WTC11 (cell line): ENCODE measurements at regions not wholly inside any gene's neighbourhood (a gene's known extent, or its start where the extent isn't known, plus 50 kb on each side); places are given as distances from the start of the nearest gene placed in this dataset.

Source experiments
- ATAC-seq: fragments of 200-7000 bp; cut with Tn5 transposase; 2 replicates; pipeline ENCODE4 v1.10.0; 2021; ENCODE audit warnings: mild to moderate bottlenecking, moderate library complexity
- CTCF ChIA-PET: fragments of 300-600 bp; sonication (Branson Sonifier 250); formaldehyde crosslinking; loops from one replicate; lab custom pipeline; 2021; ENCODE audit warnings: antibody characterized with exemption; lab: Charles Lee
- POLR2A ChIA-PET: fragments of 350-600 bp; sonication (Branson Sonifier 250); formaldehyde crosslinking; loops from one replicate; lab custom pipeline; 2021; ENCODE audit warnings: antibody characterized with exemption; lab: Charles Lee
- DNase-seq: peaks from one replicate; pipeline ENCODE4 v3.0.0; 2021; ENCODE audit warnings: low spot score
- H3K27ac Mint-ChIP-seq: 2 replicates; pipeline ENCODE4 v1.8.0; 2021; ENCODE audit warnings: mixed read lengths
- H3K27me3 Mint-ChIP-seq: 2 replicates; pipeline ENCODE4 v1.8.0; 2021; ENCODE audit warnings: low read depth, mild to moderate bottlenecking, moderate library complexity, mixed read lengths
- H3K36me3 Mint-ChIP-seq: 2 replicates; pipeline ENCODE4 v1.8.0; 2021; ENCODE audit warnings: mixed read lengths
- H3K4me1 Mint-ChIP-seq: 2 replicates; pipeline ENCODE4 v1.8.0; 2022; ENCODE audit warnings: mixed read lengths
- H3K4me3 Mint-ChIP-seq: 2 replicates; pipeline ENCODE4 v1.8.0; 2021; ENCODE audit warnings: mild to moderate bottlenecking, moderate library complexity, mixed read lengths
- H3K9me3 Mint-ChIP-seq: 2 replicates; pipeline ENCODE4 v1.8.0; 2021; ENCODE audit warnings: mixed read lengths
- ARID4B ChIP-seq: sonication (generic); formaldehyde crosslinking; IDR thresholded peaks from 2 replicates; pipeline ENCODE4 v1.8.0; 2023; ENCODE audit warnings: missing genetic modification reagents, mild to moderate bottlenecking, borderline replicate concordance
- EMX1 ChIP-seq: fragments of 250-450 bp; sonication (Bioruptor Pico); IDR thresholded peaks from 2 replicates; pipeline ENCODE4 v1.8.0; 2021; ENCODE audit warnings: mild to moderate bottlenecking
- FOXK1 ChIP-seq: sonication (generic); formaldehyde crosslinking; IDR thresholded peaks from 2 replicates; pipeline ENCODE4 v1.8.0; 2022; ENCODE audit warnings: mild to moderate bottlenecking, moderate library complexity, missing genetic modification reagents
- FOXP1 ChIP-seq: sonication (generic); formaldehyde crosslinking; IDR thresholded peaks from 2 replicates; pipeline ENCODE4 v1.8.0; 2022; ENCODE audit warnings: missing genetic modification reagents, mild to moderate bottlenecking, moderate library complexity, borderline replicate concordance
- GABPB1 ChIP-seq: sonication (generic); formaldehyde crosslinking; IDR thresholded peaks from 2 replicates; pipeline ENCODE4 v1.8.1; 2023; ENCODE audit warnings: mild to moderate bottlenecking, missing genetic modification reagents
- JAZF1 ChIP-seq: fragments of 250-450 bp; sonication (Bioruptor Pico); IDR thresholded peaks from 2 replicates; pipeline ENCODE4 v1.9.0; 2021; ENCODE audit warnings: moderate library complexity, mild to moderate bottlenecking, inconsistent platforms
- MAX ChIP-seq: sonication (generic); formaldehyde crosslinking; IDR thresholded peaks from 2 replicates; pipeline ENCODE4 v1.8.0; 2022; ENCODE audit warnings: mild to moderate bottlenecking, missing genetic modification reagents
- NFATC4 ChIP-seq: fragments of 250-450 bp; sonication (Bioruptor Pico); IDR thresholded peaks from 2 replicates; pipeline ENCODE4 v1.9.0; 2021; ENCODE audit warnings: mild to moderate bottlenecking
- NR1H2 ChIP-seq: sonication (generic); formaldehyde crosslinking; IDR thresholded peaks from 2 replicates; pipeline ENCODE4 v1.9.0; 2021; ENCODE audit warnings: mild to moderate bottlenecking, moderate library complexity, missing genetic modification reagents
- NR3C1 ChIP-seq: sonication (generic); formaldehyde crosslinking; conservative IDR thresholded peaks from 2 replicates; pipeline ENCODE4 v1.8.1; 2023; ENCODE audit warnings: low read depth, mild to moderate bottlenecking, missing genetic modification reagents
- OVOL2 ChIP-seq: fragments of 250-450 bp; sonication (Bioruptor Pico); IDR thresholded peaks from 2 replicates; pipeline ENCODE4 v1.9.0; 2021; ENCODE audit warnings: mild to moderate bottlenecking, borderline replicate concordance
- RELA ChIP-seq: sonication (generic); formaldehyde crosslinking; IDR thresholded peaks from 2 replicates; pipeline ENCODE4 v1.8.1; 2022; ENCODE audit warnings: missing genetic modification reagents, mild to moderate bottlenecking, borderline replicate concordance
- TCF7 ChIP-seq: sonication (generic); formaldehyde crosslinking; IDR thresholded peaks from 2 replicates; pipeline ENCODE4 v1.8.0; 2022; ENCODE audit warnings: mild to moderate bottlenecking, low read depth, missing genetic modification reagents, moderate library complexity
- TEAD4 ChIP-seq: sonication (generic); formaldehyde crosslinking; IDR thresholded peaks from 2 replicates; pipeline ENCODE4 v1.8.0; 2022; ENCODE audit warnings: mild to moderate bottlenecking, missing genetic modification reagents
- ZNF232 ChIP-seq: sonication (generic); formaldehyde crosslinking; IDR thresholded peaks from 2 replicates; pipeline ENCODE4 v1.8.0; 2022; ENCODE audit warnings: mild to moderate bottlenecking, missing genetic modification reagents
- ZNF317 ChIP-seq: sonication (generic); formaldehyde crosslinking; IDR thresholded peaks from 2 replicates; pipeline ENCODE4 v1.8.1; 2023; ENCODE audit warnings: low read depth, mild to moderate bottlenecking, moderate library complexity, missing genetic modification reagents, borderline replicate concordance
- ZSCAN18 ChIP-seq: fragments of 250-450 bp; sonication (Bioruptor Pico); IDR thresholded peaks from 2 replicates; pipeline ENCODE4 v2.1.2; 2022; ENCODE audit warnings: mild to moderate bottlenecking, moderate library complexity
- TF ChIP-seq, protein P1 (sequence below): sonication (generic); formaldehyde crosslinking; IDR thresholded peaks from 2 replicates; pipeline ENCODE4 v1.8.1; 2022; ENCODE audit warnings: low read depth, missing genetic modification reagents, borderline replicate concordance
- TF ChIP-seq, protein P2 (sequence below): sonication (generic); formaldehyde crosslinking; conservative IDR thresholded peaks from 2 replicates; pipeline ENCODE4 v1.8.1; 2022; ENCODE audit warnings: mild to moderate bottlenecking, missing genetic modification reagents
- TF ChIP-seq, protein P3 (sequence below): sonication (generic); formaldehyde crosslinking; IDR thresholded peaks from 2 replicates; pipeline ENCODE4 v1.8.1; 2022; ENCODE audit warnings: low read depth, mild to moderate bottlenecking, moderate library complexity, missing genetic modification reagents, borderline replicate concordance
- TF ChIP-seq, protein P4 (sequence below): sonication (generic); formaldehyde crosslinking; IDR thresholded peaks from 2 replicates; pipeline ENCODE4 v1.8.1; 2023; ENCODE audit warnings: mild to moderate bottlenecking, moderate library complexity, missing genetic modification reagents

- ChIA-PET CTCF (no interaction called here), POLR2A (no interaction called here)
- Mint-ChIP-seq H3K4me1 (no peaks in the 10 kb centered on the region), H3K4me3 (no peak overlapping the region), H3K27me3 (no peaks in the 10 kb centered on the region), H3K36me3 (no peaks in the 10 kb centered on the region), H3K27ac (no peak overlapping the region), H3K9me3 (no peaks in the 10 kb centered on the region)
- DNase-seq (no peak), ATAC-seq (no peak)
- TF ChIP-seq RELA (CRISPR knock-in tag) (no peak), NR3C1 (no peak), GABPB1 (CRISPR knock-in tag) (no peak), JAZF1 (CRISPR knock-in tag) (no peak), ZNF317 (CRISPR knock-in tag) (no peak), NFATC4 (no peak), TCF7 (CRISPR knock-in tag) (no peak), ARID4B (CRISPR knock-in tag) (no peak), FOXK1 (CRISPR knock-in tag) (no peak)
- TF ChIP-seq, protein P1, sequence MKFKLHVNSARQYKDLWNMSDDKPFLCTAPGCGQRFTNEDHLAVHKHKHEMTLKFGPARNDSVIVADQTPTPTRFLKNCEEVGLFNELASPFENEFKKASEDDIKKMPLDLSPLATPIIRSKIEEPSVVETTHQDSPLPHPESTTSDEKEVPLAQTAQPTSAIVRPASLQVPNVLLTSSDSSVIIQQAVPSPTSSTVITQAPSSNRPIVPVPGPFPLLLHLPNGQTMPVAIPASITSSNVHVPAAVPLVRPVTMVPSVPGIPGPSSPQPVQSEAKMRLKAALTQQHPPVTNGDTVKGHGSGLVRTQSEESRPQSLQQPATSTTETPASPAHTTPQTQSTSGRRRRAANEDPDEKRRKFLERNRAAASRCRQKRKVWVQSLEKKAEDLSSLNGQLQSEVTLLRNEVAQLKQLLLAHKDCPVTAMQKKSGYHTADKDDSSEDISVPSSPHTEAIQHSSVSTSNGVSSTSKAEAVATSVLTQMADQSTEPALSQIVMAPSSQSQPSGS (CRISPR knock-in tag): no peak
- TF ChIP-seq, protein P2, sequence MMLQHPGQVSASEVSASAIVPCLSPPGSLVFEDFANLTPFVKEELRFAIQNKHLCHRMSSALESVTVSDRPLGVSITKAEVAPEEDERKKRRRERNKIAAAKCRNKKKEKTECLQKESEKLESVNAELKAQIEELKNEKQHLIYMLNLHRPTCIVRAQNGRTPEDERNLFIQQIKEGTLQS (CRISPR knock-in tag): no peak
Measured at GRCh38 chr12:58575256-58575655, 345.0 kb downstream of the LRIG3 start.

- ATAC-seq: no peak
- H3K4me3 Mint-ChIP-seq: no peak overlapping the region
- no peaks in the 10 kb centered on the region for H3K27me3 Mint-ChIP-seq
- H3K4me1 Mint-ChIP-seq: no peaks in the 10 kb centered on the region
- no peaks in the 10 kb centered on the region for H3K9me3 Mint-ChIP-seq
- no peak for DNase-seq
- H3K27ac Mint-ChIP-seq: no peak overlapping the region
- ChIA-PET CTCF (no interaction called here), POLR2A (no interaction called here)
- H3K36me3 Mint-ChIP-seq: no peaks in the 10 kb centered on the region
- TF ChIP-seq TEAD4 (no peak), ZSCAN18 (CRISPR knock-in tag) (no peak), MAX (CRISPR knock-in tag) (no peak), EMX1 (CRISPR knock-in tag) (no peak), OVOL2 (CRISPR knock-in tag) (no peak), NR1H2 (CRISPR knock-in tag) (no peak), FOXP1 (CRISPR knock-in tag) (no peak), ZNF232 (no peak)
- TF ChIP-seq, protein P3, sequence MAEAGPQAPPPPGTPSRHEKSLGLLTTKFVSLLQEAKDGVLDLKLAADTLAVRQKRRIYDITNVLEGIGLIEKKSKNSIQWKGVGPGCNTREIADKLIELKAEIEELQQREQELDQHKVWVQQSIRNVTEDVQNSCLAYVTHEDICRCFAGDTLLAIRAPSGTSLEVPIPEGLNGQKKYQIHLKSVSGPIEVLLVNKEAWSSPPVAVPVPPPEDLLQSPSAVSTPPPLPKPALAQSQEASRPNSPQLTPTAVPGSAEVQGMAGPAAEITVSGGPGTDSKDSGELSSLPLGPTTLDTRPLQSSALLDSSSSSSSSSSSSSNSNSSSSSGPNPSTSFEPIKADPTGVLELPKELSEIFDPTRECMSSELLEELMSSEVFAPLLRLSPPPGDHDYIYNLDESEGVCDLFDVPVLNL: no peak
- TF ChIP-seq, protein P4, sequence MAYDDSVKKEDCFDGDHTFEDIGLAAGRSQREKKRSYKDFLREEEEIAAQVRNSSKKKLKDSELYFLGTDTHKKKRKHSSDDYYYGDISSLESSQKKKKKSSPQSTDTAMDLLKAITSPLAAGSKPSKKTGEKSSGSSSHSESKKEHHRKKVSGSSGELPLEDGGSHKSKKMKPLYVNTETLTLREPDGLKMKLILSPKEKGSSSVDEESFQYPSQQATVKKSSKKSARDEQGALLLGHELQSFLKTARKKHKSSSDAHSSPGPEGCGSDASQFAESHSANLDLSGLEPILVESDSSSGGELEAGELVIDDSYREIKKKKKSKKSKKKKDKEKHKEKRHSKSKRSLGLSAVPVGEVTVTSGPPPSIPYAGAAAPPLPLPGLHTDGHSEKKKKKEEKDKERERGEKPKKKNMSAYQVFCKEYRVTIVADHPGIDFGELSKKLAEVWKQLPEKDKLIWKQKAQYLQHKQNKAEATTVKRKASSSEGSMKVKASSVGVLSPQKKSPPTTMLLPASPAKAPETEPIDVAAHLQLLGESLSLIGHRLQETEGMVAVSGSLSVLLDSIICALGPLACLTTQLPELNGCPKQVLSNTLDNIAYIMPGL: no peak
Measured at GRCh38 chr12:58576081-58576480, 344.2 kb downstream of the LRIG3 start.
